H9 (cell line): ENCODE measurements at regions not wholly inside any gene's neighbourhood (a gene's known extent, or its start where the extent isn't known, plus 50 kb on each side); places are given as distances from the start of the nearest gene placed in this dataset.

Experiments used
- DNase-seq: peaks from one replicate; pipeline ENCODE4 v3.0.0-alpha.2; 2017
- H2AFZ ChIP-seq: one replicate; pipeline ENCODE4 v1.6.1; 2013; ENCODE audit warnings: mild to moderate bottlenecking, low read length, control low read depth, moderate library complexity
- H2AK5ac ChIP-seq: 2 replicates; pipeline ENCODE4 v1.6.1; 2013; ENCODE audit warnings: low read length, control low read depth, mixed read lengths; ENCODE audit not compliant: insufficient read length
- H2BK120ac ChIP-seq: one replicate; pipeline ENCODE4 v1.6.1; 2013; ENCODE audit warnings: low read depth, mild to moderate bottlenecking, low read length, control low read depth, inconsistent platforms; ENCODE audit not compliant: poor library complexity, severe bottlenecking
- H2BK12ac ChIP-seq: 2 replicates; pipeline ENCODE4 v1.6.1; 2013; ENCODE audit warnings: low read length, control low read depth, mixed read lengths, low read depth; ENCODE audit not compliant: insufficient read length
- H2BK15ac ChIP-seq: 2 replicates; pipeline ENCODE4 v1.6.1; 2013; ENCODE audit warnings: low read depth, low read length, control low read depth
- H2BK20ac ChIP-seq: one replicate; pipeline ENCODE4 v1.6.1; 2013; ENCODE audit warnings: low read depth, mild to moderate bottlenecking, low read length, control low read depth, inconsistent platforms; ENCODE audit not compliant: poor library complexity, severe bottlenecking
- H2BK5ac ChIP-seq: 2 replicates; pipeline ENCODE4 v1.6.1; 2013; ENCODE audit warnings: low read length, control low read depth, mixed read lengths; ENCODE audit not compliant: insufficient read length
- H3K14ac ChIP-seq: 2 replicates; pipeline ENCODE4 v1.6.1; 2013; ENCODE audit warnings: low read length, control low read depth; ENCODE audit not compliant: insufficient read depth
- H3K18ac ChIP-seq: 2 replicates; pipeline ENCODE4 v1.6.1; 2013; ENCODE audit warnings: low read depth, mild to moderate bottlenecking, mixed read lengths, low read length, control low read depth; ENCODE audit not compliant: insufficient read length
- H3K23ac ChIP-seq: 2 replicates; pipeline ENCODE4 v1.6.1; 2013; ENCODE audit warnings: low read length, control low read depth, mixed read lengths, low read depth; ENCODE audit not compliant: insufficient read length
- H3K23me2 ChIP-seq: 2 replicates; pipeline ENCODE4 v1.6.1; 2013; ENCODE audit warnings: low read depth, mild to moderate bottlenecking, mixed read lengths, low read length, control low read depth; ENCODE audit not compliant: insufficient read length, poor library complexity, severe bottlenecking
- H3K27ac ChIP-seq: 2 replicates; pipeline ENCODE4 v1.5.1; 2013; ENCODE audit warnings: low read length, control low read depth, mixed read lengths, low read depth; ENCODE audit not compliant: insufficient read length
- H3K27me3 ChIP-seq: 2 replicates; pipeline ENCODE4 v1.6.1; 2013; ENCODE audit warnings: low read length, control low read depth, inconsistent platforms; ENCODE audit not compliant: insufficient read depth
- H3K4ac ChIP-seq: 2 replicates; pipeline ENCODE4 v1.6.1; 2013; ENCODE audit warnings: low read depth, mild to moderate bottlenecking, control low read depth, inconsistent platforms, low read length, moderate library complexity
- H3K4me1 ChIP-seq: 2 replicates; pipeline ENCODE4 v1.6.1; 2013; ENCODE audit warnings: low read length, control low read depth, inconsistent platforms; ENCODE audit not compliant: insufficient read depth
- H3K4me2 ChIP-seq: 2 replicates; pipeline ENCODE4 v1.6.1; 2013; ENCODE audit warnings: low read length, control low read depth, mixed read lengths; ENCODE audit not compliant: insufficient read length, insufficient read depth
- H3K56ac ChIP-seq: 2 replicates; pipeline ENCODE4 v1.6.1; 2013; ENCODE audit warnings: low read depth, mild to moderate bottlenecking, mixed read lengths, low read length, control low read depth; ENCODE audit not compliant: insufficient read length
- H3K79me1 ChIP-seq: 2 replicates; pipeline ENCODE4 v1.6.1; 2013; ENCODE audit warnings: low read depth, mild to moderate bottlenecking, moderate library complexity, low read length, control low read depth, inconsistent platforms; ENCODE audit not compliant: insufficient read depth, poor library complexity, severe bottlenecking
- H3K79me2 ChIP-seq: 2 replicates; pipeline ENCODE4 v1.6.1; 2013; ENCODE audit warnings: low read length, control low read depth, inconsistent platforms; ENCODE audit not compliant: insufficient read depth
- H3K9ac ChIP-seq: 2 replicates; pipeline ENCODE4 v1.6.1; 2013; ENCODE audit warnings: low read length, control low read depth, mixed read lengths; ENCODE audit not compliant: insufficient read length; ENCODE audit errors: extremely low read depth
- H3K9me3 ChIP-seq: one replicate; pipeline ENCODE4 v1.6.1; 2013; ENCODE audit warnings: low read depth, low read length, inconsistent platforms; ENCODE audit not compliant: control insufficient read depth
- H3T11ph ChIP-seq: one replicate; pipeline ENCODE4 v1.6.1; 2013; ENCODE audit warnings: mild to moderate bottlenecking, low read length, control low read depth, inconsistent platforms
- H4K20me1 ChIP-seq: one replicate; pipeline ENCODE4 v1.6.1; 2013; ENCODE audit not compliant: control insufficient read depth, insufficient read length, insufficient read depth
- H4K5ac ChIP-seq: 2 replicates; pipeline ENCODE4 v1.6.1; 2013; ENCODE audit warnings: low read depth, mild to moderate bottlenecking, mixed read lengths, low read length, control low read depth; ENCODE audit not compliant: insufficient read length
- H4K8ac ChIP-seq: replicated peaks from 2 replicates; pipeline ENCODE4 v1.6.1; 2013; ENCODE audit warnings: low read length, control low read depth, mixed read lengths, low read depth; ENCODE audit not compliant: insufficient read length
- H4K91ac ChIP-seq: 2 replicates; pipeline ENCODE4 v1.6.1; 2013; ENCODE audit warnings: low read depth, mild to moderate bottlenecking, moderate library complexity, mixed read lengths, low read length, control low read depth; ENCODE audit not compliant: insufficient read length
- H3K27ac Mint-ChIP-seq, 3 experiments: 2 replicates in 2 of 3; 3 replicates in 1 of 3; pipeline ENCODE4 v1.8.0; 2020 to 2021; ENCODE audit warnings: mixed read lengths in 3 of 3, mild to moderate bottlenecking in 1 of 3, moderate library complexity in 1 of 3
- H3K27me3 Mint-ChIP-seq: 2 replicates; pipeline ENCODE4 v1.8.0; 2021; ENCODE audit warnings: low read depth, mild to moderate bottlenecking, moderate library complexity, mixed read lengths
- H3K36me3 Mint-ChIP-seq, 3 experiments: 2 replicates in 2 of 3; 3 replicates in 1 of 3; pipeline ENCODE4 v1.8.0; 2020 to 2021; ENCODE audit warnings: low read depth in 3 of 3, mixed read lengths in 3 of 3; ENCODE audit not compliant: insufficient read depth in 1 of 3
- H3K4me1 Mint-ChIP-seq, 2 experiments: 2 replicates each; pipeline ENCODE4 v1.8.0; 2020; ENCODE audit warnings: mixed read lengths in 2 of 2
- H3K4me3 Mint-ChIP-seq, 2 experiments: 2 replicates in 1 of 2; 3 replicates in 1 of 2; pipeline ENCODE4 v1.8.0; 2020 to 2021; ENCODE audit warnings: mild to moderate bottlenecking in 2 of 2, mixed read lengths in 2 of 2, moderate library complexity in 1 of 2
- H3K9me3 Mint-ChIP-seq, 2 experiments: 2 replicates in 1 of 2; 3 replicates in 1 of 2; pipeline ENCODE4 v1.8.0; 2020; ENCODE audit warnings: mild to moderate bottlenecking in 2 of 2, mixed read lengths in 2 of 2, moderate library complexity in 1 of 2
- CTCF ChIP-seq: fragments of 200-600 bp; sonication (generic); conservative IDR thresholded peaks from 3 replicates; pipeline ENCODE4 v1.8.0; 2021; ENCODE audit warnings: antibody characterized with exemption, mild to moderate bottlenecking
- WGBS: extraction: QIAGEN DNeasy Blood & Tissue Kit; methylation state at CpG from one replicate; pipeline ENCODE4 v1.1.7; 2013; ENCODE audit warnings: missing lambda C conversion rate, low lambda C conversion rate, mixed read lengths; ENCODE audit not compliant: insufficient read length; ENCODE audit errors: extremely low coverage; 5-methylcytosine and 5-hydroxymethylcytosine counted together

DNA sequence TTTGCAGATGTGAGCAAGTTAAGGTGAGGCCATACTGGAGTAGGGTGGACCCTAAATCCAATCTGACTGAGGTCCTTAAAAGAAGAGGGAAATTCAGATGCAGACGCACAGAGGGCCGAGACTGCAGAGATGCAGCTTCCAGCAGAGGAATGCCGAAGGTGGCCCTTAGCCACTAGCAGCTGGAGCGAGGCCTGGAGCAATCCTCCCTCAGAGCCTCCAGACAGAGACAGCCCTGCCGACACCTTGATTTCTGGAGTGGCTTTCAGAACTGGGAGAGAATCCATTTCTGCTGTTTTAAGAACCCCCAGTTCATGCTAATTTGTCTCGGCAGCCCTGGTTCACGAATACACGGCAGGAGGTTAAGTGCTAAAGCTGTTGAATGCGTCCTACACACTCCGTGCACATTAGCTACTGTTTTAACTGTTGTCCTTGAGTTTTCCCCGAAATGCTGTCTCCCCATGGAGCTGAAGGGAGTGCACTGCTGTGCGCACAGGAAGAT is 135.5 kb downstream of the IRF8 start:
- H4K8ac ChIP-seq = no peak overlapping the region
- H2AFZ ChIP-seq = no peak overlapping the region
- H2BK5ac ChIP-seq = no peak overlapping the region
- H3K56ac ChIP-seq = no peak overlapping the region
- no peak overlapping the region for H3K9ac ChIP-seq
- H3K27ac ChIP-seq = no peak overlapping the region
- no peak overlapping the region for H2BK15ac ChIP-seq
- WGBS = no CpG with 5 or more reads among the region's 12 CpGs
- no peak overlapping the region for H4K5ac ChIP-seq
- Mint-ChIP-seq H3K27ac (no peak overlapping the region), H3K9me3 (peaks cover 0 to 4% of the 10 kb centered on the region in 2 experiments; a peak in 3 of 5 replicates), H3K4me3 (no peak overlapping the region), H3K36me3 (peaks cover 0 to 4% (median 0%) of the 10 kb centered on the region in 3 experiments; a peak in 1 of 7 replicates), H3K4me1 (peaks cover 12 to 27% of the 10 kb centered on the region in 2 experiments), H3K27me3 (peaks cover 31% of the 10 kb centered on the region)
- H3K18ac ChIP-seq = no peak overlapping the region
- H2AK5ac ChIP-seq = no peak overlapping the region
- no peaks in the 10 kb centered on the region for H4K20me1 ChIP-seq
- no peaks in the 10 kb centered on the region for H3K9me3 ChIP-seq
- no peak overlapping the region for H3K4me2 ChIP-seq
- no peak overlapping the region for H2BK20ac ChIP-seq
- no peak overlapping the region for H3K4ac ChIP-seq
- no peak for TF ChIP-seq CTCF
- H3K27me3 ChIP-seq = no peaks in the 10 kb centered on the region
- no peaks in the 10 kb centered on the region for H3K79me2 ChIP-seq
- no peak overlapping the region for H3K23ac ChIP-seq
- no peak overlapping the region for H2BK120ac ChIP-seq
- no peak overlapping the region for H2BK12ac ChIP-seq
- H4K91ac ChIP-seq = no peak overlapping the region
- no peaks in the 10 kb centered on the region for H3K23me2 ChIP-seq
- peaks cover 3% of the 10 kb centered on the region; the same call in 1 of the 2 replicates for H3K4me1 ChIP-seq
- no peaks in the 10 kb centered on the region for H3K79me1 ChIP-seq
- DNase-seq = no peak
- no peak overlapping the region for H3T11ph ChIP-seq
- no peak overlapping the region for H3K14ac ChIP-seq
